CD4-positive, alpha-beta T cell (primary cell): ENCODE measurements at regions not wholly inside any gene's neighbourhood (a gene's known extent, or its start where the extent isn't known, plus 50 kb on each side); places are given as distances from the start of the nearest gene placed in this dataset.

ENCODE experiments used
- ATAC-seq: fragments of 200-7000 bp; cut with Tn5 transposase; one replicate; pipeline ENCODE4 v1.10.0; 2022; ENCODE audit warnings: mild to moderate bottlenecking; ENCODE audit not compliant: poor library complexity
- CTCF ChIA-PET: fragments of 350-600 bp; sonication (Branson Sonifier 250); formaldehyde crosslinking; loops from one replicate; lab custom pipeline; 2021; ENCODE audit warnings: antibody characterized with exemption, inconsistent platforms; lab: Charles Lee
- POLR2A ChIA-PET: fragments of 350-600 bp; sonication (Branson Sonifier 250); formaldehyde crosslinking; loops from one replicate; lab custom pipeline; 2021; ENCODE audit warnings: antibody characterized with exemption, inconsistent platforms; lab: Charles Lee
- DNase-seq, 14 experiments: peaks; one replicate each; pipeline ENCODE4 v3.0.0-alpha.2; 2013 to 2020; ENCODE audit warnings: mixed read lengths in 2 of 14
- H3K27ac ChIP-seq, 2 donors: one replicate each; pipeline versions ENCODE4 v1.5.1 to v1.7.0; 2013; ENCODE audit warnings: low read length in 2 of 2, low read depth in 1 of 2, mild to moderate bottlenecking in 1 of 2
- H3K27me3 ChIP-seq, 2 experiments: 1 replicate in 1 of 2; 2 replicates in 1 of 2; pipeline versions ENCODE4 v1.6.1 to v1.7.0; 2013; ENCODE audit warnings: low read length in 2 of 2, control low read depth in 1 of 2, mild to moderate bottlenecking in 1 of 2, moderate library complexity in 1 of 2; ENCODE audit not compliant: insufficient read depth in 2 of 2, control insufficient read depth in 1 of 2
- H3K36me3 ChIP-seq: one replicate; pipeline ENCODE4 v1.6.1; 2013; ENCODE audit warnings: low read length, control low read depth; ENCODE audit not compliant: insufficient read depth
- H3K4me1 ChIP-seq: one replicate; pipeline ENCODE4 v1.6.1; 2013; ENCODE audit warnings: low read length, control low read depth; ENCODE audit not compliant: insufficient read depth
- H3K4me3 ChIP-seq: one replicate; pipeline ENCODE4 v1.5.1; 2013; ENCODE audit warnings: mild to moderate bottlenecking, low read length, moderate library complexity
- H3K9me3 ChIP-seq, 2 experiments: 1 replicate in 1 of 2; 2 replicates in 1 of 2; pipeline versions ENCODE4 v1.6.1 to v1.7.0; 2013; ENCODE audit warnings: low read length in 2 of 2, mild to moderate bottlenecking in 2 of 2, control low read depth in 1 of 2, moderate library complexity in 1 of 2; ENCODE audit not compliant: control insufficient read depth in 1 of 2, insufficient read depth in 1 of 2
- H3K27ac Mint-ChIP-seq: one replicate; pipeline ENCODE4 v1.8.0; 2020; ENCODE audit warnings: mixed read lengths
- H3K27me3 Mint-ChIP-seq: one replicate; pipeline ENCODE4 v1.8.0; 2021; ENCODE audit warnings: mixed read lengths
- H3K36me3 Mint-ChIP-seq: one replicate; pipeline ENCODE4 v1.8.0; 2021; ENCODE audit warnings: low read depth, mixed read lengths
- H3K4me1 Mint-ChIP-seq: one replicate; pipeline ENCODE4 v1.8.0; 2021; ENCODE audit warnings: low read depth, mixed read lengths
- H3K4me3 Mint-ChIP-seq: one replicate; pipeline ENCODE4 v1.8.0; 2020; ENCODE audit warnings: mild to moderate bottlenecking, mixed read lengths
- H3K9me3 Mint-ChIP-seq: one replicate; pipeline ENCODE4 v1.8.0; 2020; ENCODE audit warnings: mixed read lengths
- intact Hi-C, 2 experiments: fragments of 100-400 bp; cut with DNase I in 1 of 2; cut with micrococcal nuclease in 1 of 2; formaldehyde crosslinking; loops; one replicate each; pipeline versions ENCODE4 v1.15.1 to v1.9.0; 2023 to 2025; cut with DNase I, micrococcal nuclease
- TF ChIP-seq, protein P1 (sequence below): fragments of 200-600 bp; IDR thresholded peaks from one replicate; pipeline ENCODE4 v1.8.0; 2022; ENCODE audit warnings: antibody characterized with exemption, mild to moderate bottlenecking

DNA sequence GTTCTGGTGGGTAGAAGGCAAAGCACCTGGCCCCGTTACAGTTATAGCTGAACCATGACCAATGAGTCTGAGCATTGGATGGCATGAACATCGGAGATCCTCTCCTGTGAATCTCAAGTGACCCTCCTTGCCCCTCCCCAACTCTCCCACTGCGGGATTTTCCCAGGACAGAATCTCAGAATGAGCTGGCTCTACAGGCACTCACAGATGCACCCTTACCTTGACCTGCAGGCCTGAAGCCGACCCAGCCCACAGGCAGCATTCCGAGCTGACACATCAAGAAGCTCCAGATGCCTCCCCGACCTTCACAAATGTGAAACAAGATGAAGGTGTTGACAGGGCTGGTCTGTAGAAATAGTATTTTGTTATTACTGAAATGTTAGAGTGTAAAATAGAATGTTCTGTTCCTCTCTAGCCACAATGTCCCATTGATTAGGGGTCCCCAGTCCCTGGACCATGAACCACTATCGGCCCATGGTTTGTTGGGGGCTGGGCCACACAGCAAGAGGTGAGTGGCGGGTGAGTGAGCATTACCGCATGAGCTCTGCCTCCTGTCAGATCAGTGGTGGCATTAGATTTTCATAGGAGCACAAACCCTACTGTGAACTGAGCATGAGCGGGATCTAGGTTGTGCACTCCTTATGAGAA, 263.4 kb downstream of the AUH start:
- ChIA-PET CTCF (no interaction called here), POLR2A (no interaction called here)
- H3K36me3 ChIP-seq, result no peaks in the 10 kb centered on the region
- Mint-ChIP-seq H3K27ac (no peak overlapping the region), H3K27me3 (peaks cover 22% of the 10 kb centered on the region), H3K4me3 (no peak overlapping the region), H3K36me3 (peaks cover 5% of the 10 kb centered on the region), H3K9me3 (peaks cover 5% of the 10 kb centered on the region), H3K4me1 (peaks cover 39% of the 10 kb centered on the region)
- TF ChIP-seq, protein P1, sequence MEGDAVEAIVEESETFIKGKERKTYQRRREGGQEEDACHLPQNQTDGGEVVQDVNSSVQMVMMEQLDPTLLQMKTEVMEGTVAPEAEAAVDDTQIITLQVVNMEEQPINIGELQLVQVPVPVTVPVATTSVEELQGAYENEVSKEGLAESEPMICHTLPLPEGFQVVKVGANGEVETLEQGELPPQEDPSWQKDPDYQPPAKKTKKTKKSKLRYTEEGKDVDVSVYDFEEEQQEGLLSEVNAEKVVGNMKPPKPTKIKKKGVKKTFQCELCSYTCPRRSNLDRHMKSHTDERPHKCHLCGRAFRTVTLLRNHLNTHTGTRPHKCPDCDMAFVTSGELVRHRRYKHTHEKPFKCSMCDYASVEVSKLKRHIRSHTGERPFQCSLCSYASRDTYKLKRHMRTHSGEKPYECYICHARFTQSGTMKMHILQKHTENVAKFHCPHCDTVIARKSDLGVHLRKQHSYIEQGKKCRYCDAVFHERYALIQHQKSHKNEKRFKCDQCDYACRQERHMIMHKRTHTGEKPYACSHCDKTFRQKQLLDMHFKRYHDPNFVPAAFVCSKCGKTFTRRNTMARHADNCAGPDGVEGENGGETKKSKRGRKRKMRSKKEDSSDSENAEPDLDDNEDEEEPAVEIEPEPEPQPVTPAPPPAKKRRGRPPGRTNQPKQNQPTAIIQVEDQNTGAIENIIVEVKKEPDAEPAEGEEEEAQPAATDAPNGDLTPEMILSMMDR, result no peak
- intact Hi-C loops, result no loop called here
- DNase-seq (no peak), ATAC-seq (no peak)
- H3K4me1 ChIP-seq, result peaks cover 36% of the 10 kb centered on the region
- H3K4me3 ChIP-seq, result no peak overlapping the region
- no peaks in the 10 kb centered on the region for H3K27me3 ChIP-seq
- peaks cover 0 to 12% of the 10 kb centered on the region in 2 experiments for H3K9me3 ChIP-seq
- no peak overlapping the region for H3K27ac ChIP-seq

DNA sequence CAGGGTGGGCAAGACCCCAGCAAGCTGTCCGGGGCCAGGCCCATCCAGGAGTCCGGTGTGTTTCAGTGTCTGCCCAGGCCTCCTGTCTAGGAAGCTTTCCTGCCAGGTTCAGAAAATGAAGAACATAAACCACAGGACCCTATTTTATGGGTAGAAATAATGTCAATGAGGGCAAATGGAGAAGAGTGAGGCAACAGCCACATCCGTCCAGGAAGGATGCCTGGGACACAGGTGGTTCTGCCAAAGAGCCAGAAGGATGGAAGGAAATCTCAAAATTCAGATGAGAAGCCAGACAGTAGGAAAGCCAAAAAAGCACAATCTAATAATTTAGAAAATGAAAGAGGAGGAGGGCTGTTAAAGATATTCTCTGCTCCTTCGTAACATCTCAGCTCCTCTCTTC, 262.3 kb downstream of the AUH start:
- H3K27ac Mint-ChIP-seq, result peak overlapping the region; percentile 80
- H3K4me3 ChIP-seq, result no peak overlapping the region
- H3K27me3 ChIP-seq, result no peaks in the 10 kb centered on the region
- H3K36me3 Mint-ChIP-seq, result peaks cover 5% of the 10 kb centered on the region
- no peaks in the 10 kb centered on the region for H3K36me3 ChIP-seq
- CTCF ChIA-PET, result interaction anchor here (1.5 kb wide), 1 partner anchor 83 kb away, joined by 3 read pairs; no protein-coding TSS in a partner anchor
- H3K4me3 Mint-ChIP-seq, result no peak overlapping the region
- peaks cover 39% of the 10 kb centered on the region for H3K4me1 Mint-ChIP-seq
- intact Hi-C loops, result no loop called here
- no peak overlapping the region for H3K27ac ChIP-seq
- TF ChIP-seq, protein P1, result no peak
- H3K9me3 Mint-ChIP-seq, result no peaks in the 10 kb centered on the region
- ATAC-seq, result no peak
- H3K4me1 ChIP-seq, result peaks cover 36% of the 10 kb centered on the region
- H3K27me3 Mint-ChIP-seq, result peaks cover 22% of the 10 kb centered on the region
- DNase-seq, result no peak
- POLR2A ChIA-PET, result interaction anchor here (0.7 to 1.0 kb wide), 2 partner anchors 52 to 324 kb away, joined by 3 read pairs; partner anchors contain the start of gene NFIL3
- H3K9me3 ChIP-seq, result peaks cover 0 to 11% of the 10 kb centered on the region in 2 experiments

DNA sequence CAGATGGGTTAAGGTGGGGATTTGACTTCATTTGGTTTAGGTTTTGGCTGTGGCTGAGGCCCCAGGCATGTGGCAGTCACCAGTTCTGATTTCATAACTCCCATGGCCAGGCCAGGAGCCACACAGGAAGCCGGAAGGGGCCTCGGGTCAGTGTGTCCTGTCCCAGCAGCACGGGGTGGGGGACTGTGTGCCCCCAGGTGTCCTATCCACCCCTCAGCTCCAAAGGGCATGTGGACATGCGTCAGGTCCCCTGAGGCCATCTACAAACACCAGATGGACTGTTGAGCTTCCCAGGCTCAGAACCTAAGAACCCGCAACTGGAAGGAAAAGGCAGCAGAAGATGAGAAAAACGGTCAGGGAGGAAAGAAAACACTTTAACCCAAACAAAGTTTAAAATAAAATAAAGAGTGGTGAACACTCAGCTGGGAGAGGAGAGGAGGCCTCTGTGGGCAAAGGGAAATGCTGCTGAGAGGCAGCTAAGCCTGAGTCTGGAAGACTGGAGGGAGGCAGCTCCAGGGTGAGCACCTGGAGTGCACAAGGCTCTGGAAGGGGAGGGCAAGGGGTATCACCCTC, 260.8 kb downstream of the AUH start:
- Mint-ChIP-seq H3K36me3 (peaks cover 5% of the 10 kb centered on the region), H3K27ac (peak overlapping the region; percentile 80), H3K9me3 (no peaks in the 10 kb centered on the region), H3K4me1 (peaks cover 39% of the 10 kb centered on the region), H3K27me3 (peaks cover 22% of the 10 kb centered on the region), H3K4me3 (no peak overlapping the region)
- no peaks in the 10 kb centered on the region for H3K27me3 ChIP-seq
- CTCF ChIA-PET, result interaction anchor here (1.5 kb wide), 1 partner anchor 82 kb away, joined by 3 read pairs; no protein-coding TSS in a partner anchor
- TF ChIP-seq, protein P1, result no peak
- POLR2A ChIA-PET, result interaction anchor here (0.5 to 1.5 kb wide), 2 partner anchors 9 to 93 kb away, joined by 4 to 6 read pairs; no protein-coding TSS in a partner anchor
- H3K27ac ChIP-seq, result no peak overlapping the region
- peaks cover 0 to 4% of the 10 kb centered on the region in 2 experiments for H3K9me3 ChIP-seq
- H3K4me1 ChIP-seq, result peaks cover 36% of the 10 kb centered on the region
- no peaks in the 10 kb centered on the region for H3K36me3 ChIP-seq
- no peak overlapping the region for H3K4me3 ChIP-seq
- ATAC-seq, result no peak
- peak in 2 of 14 experiments; percentile 11 to 26 for DNase-seq
- intact Hi-C loops, result loop anchor here (5.0 kb wide), 3 partner anchors 46 to 261 kb away; partner anchors contain the start of gene AUH (in 1 of the 2)
